ENCODE measurements at regions not wholly inside any gene's neighbourhood (a gene's known extent, or its start where the extent isn't known, plus 50 kb on each side); places are given as distances from the start of the nearest gene placed in this dataset.
"Not testable (repeated sequence)": the region's sequence is repeated elsewhere in the genome, so short reads cannot be mapped to it uniquely, and the experiment has no call there.

DNA sequence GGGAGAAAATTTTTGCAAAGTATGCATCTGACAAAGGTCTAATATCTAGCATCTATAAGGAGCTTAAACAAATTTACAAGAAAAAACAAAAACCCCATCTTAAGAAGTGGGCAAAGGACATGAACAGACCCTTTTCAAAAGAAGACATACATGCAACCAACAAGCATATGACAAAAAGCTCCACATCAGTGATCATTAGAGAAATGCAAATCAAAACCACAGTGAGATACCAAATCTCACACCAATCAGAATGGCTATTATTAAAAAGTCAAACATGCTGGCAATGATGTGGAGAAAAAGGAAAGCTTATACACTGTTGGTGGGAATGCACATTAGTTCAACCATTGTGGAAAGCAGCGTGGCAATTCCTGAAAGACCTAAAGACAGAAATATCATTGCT is 1645.2 kb upstream of the B3GALT2 start:
- DNase-seq, result not testable (repeated sequence)

- no peak for DNase-seq
These were observed 1644.0 kb upstream of the B3GALT2 start for GRCh38 chr1:194830387-194830786.

DNA sequence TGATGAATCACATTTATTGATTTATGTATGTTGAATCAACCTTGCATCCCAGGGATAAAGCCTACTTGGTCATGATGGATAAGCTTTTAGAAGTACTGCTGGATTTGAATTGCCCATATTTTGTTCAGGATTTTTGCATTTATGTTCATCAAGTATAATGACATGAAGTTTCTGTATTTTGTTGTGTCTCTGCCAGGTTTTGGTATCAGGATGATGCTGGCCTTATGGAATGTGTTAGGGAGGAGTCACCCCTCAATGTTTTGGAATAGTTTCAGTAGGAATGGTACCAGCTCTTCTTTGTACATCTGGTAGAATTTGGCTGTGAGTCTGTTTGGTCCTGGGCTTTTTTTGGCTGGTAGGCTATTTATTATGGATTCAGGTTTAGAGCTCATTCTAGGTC is 1643.1 kb upstream of the B3GALT2 start:
- DNase-seq, result no peak

DNA sequence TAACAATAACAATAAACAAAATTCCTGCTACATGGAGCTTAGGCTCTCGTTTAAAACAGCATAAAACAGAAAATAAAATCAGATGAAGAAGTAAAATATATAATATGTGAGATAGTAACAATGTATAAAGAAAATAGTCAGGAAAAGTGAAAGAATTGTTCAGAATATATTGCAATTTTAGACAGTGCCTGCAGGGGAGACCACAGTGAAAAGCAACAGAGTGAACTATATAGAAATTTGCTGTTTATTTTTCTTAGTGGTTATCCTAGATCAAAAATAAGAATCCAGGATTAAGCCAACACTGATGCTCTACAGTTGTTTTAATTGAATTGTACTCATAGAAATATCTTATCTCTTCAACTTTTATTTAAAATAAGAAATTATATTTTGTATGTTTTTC is 1639.0 kb upstream of the B3GALT2 start:
- no peak for DNase-seq

DNA sequence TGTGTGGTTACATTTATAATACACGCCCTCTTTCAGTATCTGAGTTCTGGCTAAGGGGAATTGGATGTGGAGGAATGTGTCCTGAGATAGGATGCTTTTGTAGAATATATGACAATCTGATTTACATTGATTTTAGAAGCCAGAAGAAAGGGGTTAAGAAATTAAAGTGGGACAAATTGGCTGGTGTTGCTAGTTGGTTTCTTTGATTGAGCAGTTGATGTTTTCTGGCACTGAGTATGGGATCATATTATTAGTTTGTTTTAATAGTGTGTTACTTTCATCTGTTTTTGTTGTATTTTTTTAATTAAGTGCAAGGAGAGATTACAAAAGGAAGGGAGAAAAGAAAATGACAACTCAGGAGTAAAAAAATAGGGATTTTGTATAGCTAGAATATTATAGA is 1634.7 kb upstream of the B3GALT2 start:
- no peak for DNase-seq

DNA sequence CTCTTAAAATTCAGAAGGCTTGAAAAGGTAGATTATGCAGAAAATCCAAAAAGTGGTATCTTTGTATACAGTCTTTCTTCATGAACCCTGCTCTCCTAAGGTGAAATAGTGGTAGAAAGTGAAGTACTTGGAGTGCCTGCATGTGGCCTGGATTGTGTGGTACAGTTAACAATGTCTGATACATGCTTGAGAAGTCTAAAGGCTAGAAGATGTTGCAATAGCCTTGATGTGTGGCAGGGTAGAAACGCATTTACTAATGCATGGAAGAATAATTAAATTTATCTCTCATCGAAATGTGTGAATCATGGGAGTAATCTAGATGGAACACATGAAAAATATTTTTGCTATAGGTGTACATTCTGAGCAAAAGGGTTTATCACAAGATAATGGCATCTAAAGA is 1632.3 kb upstream of the B3GALT2 start:
- no peak for DNase-seq

GRCh38 chr1:194816859-194817258 is 1630.4 kb upstream of the B3GALT2 start:
- DNase-seq, result no peak

GRCh38 chr1:194813096-194813495 is 1626.7 kb upstream of the B3GALT2 start:
- DNase-seq, result no peak

GRCh38 chr1:194809665-194810064 is 1623.3 kb upstream of the B3GALT2 start:
- DNase-seq, result no peak

- no peak for DNase-seq
These were observed 1622.8 kb upstream of the B3GALT2 start for GRCh38 chr1:194809215-194809614.

GRCh38 chr1:194807530-194808220 is 1621.3 kb upstream of the B3GALT2 start:
- no peak for DNase-seq

DNA sequence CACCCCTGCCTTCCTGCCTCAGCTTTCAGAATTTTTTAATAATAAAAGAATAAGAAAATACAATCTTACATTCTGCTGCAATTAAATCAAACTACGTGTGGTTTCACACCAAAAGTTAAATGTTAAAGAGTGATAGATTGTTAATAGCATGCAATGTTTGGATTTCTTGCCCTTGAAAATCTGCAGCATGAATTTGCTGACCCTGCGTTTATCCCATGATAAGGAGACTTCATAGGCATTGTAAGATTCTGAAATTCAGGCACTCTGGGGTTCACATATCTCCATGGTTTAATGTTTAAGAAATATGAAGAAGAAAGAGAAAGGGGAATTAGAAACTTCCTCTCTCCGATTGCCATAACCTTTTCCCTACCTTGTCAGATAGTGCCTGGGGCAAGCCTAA is 1616.2 kb upstream of the B3GALT2 start:
- DNase-seq, result no peak

DNA sequence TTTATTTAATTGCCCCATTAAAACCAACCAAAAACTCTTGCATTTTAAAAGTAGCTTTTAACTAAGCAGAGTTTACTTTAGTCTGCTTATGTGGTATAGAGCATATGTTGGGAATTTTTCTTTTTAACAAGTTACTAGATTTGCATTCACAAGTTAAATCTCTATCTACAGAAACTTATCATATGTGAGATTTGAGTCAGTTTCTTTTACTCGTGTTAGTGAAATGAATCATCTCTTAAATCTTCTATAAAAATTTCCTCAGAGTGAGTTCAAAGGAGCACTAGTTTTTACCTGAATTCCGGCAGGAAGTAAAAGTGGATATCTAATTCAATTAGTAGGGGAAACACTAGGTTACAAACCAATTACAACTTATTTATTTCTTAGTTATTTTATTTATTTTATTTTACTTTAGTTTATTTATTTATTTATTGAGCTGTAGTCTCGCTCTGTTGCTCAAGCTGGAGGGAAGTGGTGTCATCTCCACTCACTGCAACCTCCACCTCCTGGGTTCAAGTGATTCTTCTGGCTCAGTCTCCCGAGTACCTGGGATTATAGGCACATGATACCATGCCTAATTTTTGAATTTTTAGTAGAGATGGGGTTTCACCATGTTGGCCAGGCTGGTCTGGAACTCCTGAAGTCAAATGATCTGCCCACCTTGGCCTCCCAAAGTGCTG is 1609.6 kb upstream of the B3GALT2 start:
- DNase-seq, result no peak

DNA sequence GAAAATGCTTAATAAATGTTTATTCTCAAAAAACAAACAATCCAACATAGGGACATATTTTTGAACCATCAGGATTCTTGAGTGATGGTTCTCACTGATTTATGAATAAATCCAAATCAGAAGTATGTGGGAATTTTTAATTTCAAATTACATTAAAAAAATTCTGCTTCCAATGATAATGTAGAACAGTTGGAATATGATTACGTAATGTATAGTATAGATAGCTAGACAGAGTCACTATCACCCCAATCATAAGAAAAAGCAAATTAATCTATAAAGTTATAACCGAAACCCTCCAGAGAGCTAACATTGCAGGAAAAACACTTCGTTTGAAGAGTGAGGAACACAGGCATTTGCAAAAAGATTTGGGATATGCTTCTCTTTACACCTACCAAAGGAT is 1600.6 kb upstream of the B3GALT2 start:
- DNase-seq, result no peak

DNA sequence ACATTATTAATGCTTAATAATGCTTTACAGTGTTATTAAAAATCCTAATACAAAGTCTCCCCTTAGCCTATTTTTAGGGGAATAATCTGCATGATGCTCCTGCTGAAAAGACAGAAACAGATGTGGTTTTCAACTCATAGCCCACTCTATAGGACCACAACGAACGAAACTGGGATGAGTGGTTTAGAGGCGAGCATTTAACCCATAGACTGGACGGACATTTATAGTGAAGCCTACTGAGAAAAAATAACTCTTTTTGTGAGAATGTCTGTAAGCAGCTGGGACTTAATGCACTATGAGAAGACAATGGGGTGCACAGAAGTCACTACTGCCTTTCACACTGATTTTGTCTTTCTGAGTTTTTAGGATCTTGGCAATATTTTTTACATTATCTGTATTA is 1599.6 kb upstream of the B3GALT2 start:
- DNase-seq, result no peak

DNA sequence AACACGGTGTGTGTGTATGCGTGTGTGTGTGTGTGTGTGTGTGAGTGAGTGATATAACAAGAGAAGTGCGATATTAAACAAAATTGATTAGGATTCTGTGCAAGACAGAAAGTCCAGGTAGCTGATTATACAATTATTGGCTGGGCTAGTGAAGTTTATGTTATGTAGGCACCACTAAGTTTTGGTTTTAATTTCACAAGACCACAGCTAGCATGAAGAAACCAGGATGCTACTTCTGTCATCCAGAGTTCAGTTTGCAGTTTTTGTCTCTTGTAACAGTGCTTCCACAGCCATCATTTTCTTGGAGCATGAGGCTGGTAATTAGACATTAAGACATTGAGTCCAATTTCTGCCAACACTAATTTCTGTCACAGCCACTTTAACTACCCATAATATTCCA is 1590.2 kb upstream of the B3GALT2 start:
- no peak for DNase-seq

- DNase-seq, result no peak
These were observed 1588.1 kb upstream of the B3GALT2 start for GRCh38 chr1:194774535-194774934.

DNA sequence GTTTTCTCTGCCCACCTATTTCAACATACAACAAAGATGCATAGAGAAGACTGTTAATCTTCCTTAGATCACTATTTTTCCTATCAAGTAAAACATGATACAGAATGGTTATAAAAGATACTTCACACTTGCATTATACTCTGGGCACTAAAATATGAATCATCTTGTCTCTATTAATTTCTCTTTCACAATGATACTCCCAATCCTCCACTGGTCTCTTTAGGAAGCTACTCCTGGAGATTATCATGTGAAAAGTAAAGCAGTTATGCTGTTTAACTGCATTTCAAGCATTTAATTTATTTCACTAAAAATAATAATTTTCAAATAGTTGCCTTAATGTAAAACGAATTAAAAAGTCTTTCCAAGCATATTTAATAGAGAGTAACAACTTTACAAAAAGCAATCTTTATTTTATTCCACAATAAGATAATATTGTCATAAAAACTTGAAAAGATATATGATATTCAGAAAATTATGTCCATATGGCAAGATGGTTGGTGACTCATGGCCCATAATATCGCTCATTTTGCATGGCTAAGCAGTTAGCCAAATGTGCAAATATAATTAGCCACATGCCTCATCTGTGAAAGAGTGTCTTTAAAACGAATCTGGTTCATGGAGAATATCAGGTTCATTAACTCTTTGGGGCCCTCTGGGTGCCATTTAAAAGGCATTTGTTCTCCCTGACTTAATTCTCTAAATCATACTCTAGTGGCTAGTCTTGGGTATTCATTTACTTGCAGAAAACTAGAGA is 1569.0 kb upstream of the B3GALT2 start:
- DNase-seq, result no peak

- DNase-seq, result not testable (repeated sequence)
These were observed 1552.4 kb upstream of the B3GALT2 start for GRCh38 chr1:194738843-194739242.

DNA sequence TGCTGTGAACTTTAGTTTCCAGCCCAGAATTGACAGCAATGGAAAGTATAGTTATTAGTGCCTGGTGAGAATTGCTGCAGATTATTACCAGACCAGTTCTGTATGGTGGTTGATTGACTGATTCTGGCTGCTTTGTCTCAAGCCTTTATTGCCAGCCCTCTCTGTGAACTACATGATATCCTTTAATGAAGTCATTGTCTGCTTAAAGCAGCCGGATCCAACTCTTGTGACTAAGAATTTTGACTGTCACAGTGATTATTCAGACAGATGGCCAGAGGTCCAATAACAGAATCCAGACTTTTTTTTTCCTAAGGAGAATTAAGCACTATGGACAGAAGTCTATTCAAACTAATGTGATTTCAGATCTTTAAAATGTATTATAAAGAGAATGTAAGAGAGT is 1548.6 kb upstream of the B3GALT2 start:
- DNase-seq, result no peak

GRCh38 chr1:194731025-194731424 is 1544.6 kb upstream of the B3GALT2 start:
- no peak for DNase-seq

- DNase-seq, result no peak
These were observed 1543.9 kb upstream of the B3GALT2 start for GRCh38 chr1:194730304-194730703.

- no peak for DNase-seq
These were observed 1536.7 kb upstream of the B3GALT2 start for GRCh38 chr1:194723067-194723466.

Data from amygdala (tissue), 56 donors.